IMR-90 (cell line): ENCODE measurements at regions not wholly inside any gene's neighbourhood (a gene's known extent, or its start where the extent isn't known, plus 50 kb on each side); places are given as distances from the start of the nearest gene placed in this dataset.

ENCODE experiments used
- ATAC-seq: fragments of 200-7000 bp; cut with Tn5 transposase; 2 replicates; pipeline ENCODE4 v1.9.1; 2020; ENCODE audit warnings: low read depth, mild to moderate bottlenecking, moderate library complexity
- BruUV-seq: library from RNA; stranded (reverse); fragments of 400-500 nt; replicated peaks from 2 replicates; lab custom pipeline; 2021; lab: Mats Ljungman, UMichigan
- CTCF ChIA-PET: fragments of 300-600 bp; formaldehyde crosslinking; extraction: SDS; loops from one replicate; lab custom pipeline; 2021; ENCODE audit warnings: antibody characterized with exemption; lab: Yijun Ruan, JAX
- POLR2A ChIA-PET: fragments of 300-600 bp; sonication (Branson Sonifier 250); formaldehyde crosslinking; loops from one replicate; lab custom pipeline; 2022; ENCODE audit warnings: antibody characterized with exemption; ENCODE audit not compliant: unreplicated experiment; lab: Charles Lee
- DNase-seq: peaks from one replicate; pipeline ENCODE4 v3.0.0; 2013
- H2AFZ ChIP-seq: replicated peaks from 2 replicates; pipeline ENCODE3; 2013; ENCODE audit warnings: low read length, mild to moderate bottlenecking; ENCODE audit not compliant: poor library complexity
- H2AK5ac ChIP-seq: 2 replicates; pipeline ENCODE4 v1.6.1; 2013; ENCODE audit warnings: low read depth, low read length, inconsistent platforms
- H2AK9ac ChIP-seq: replicated peaks from 2 replicates; pipeline ENCODE3; 2013; ENCODE audit warnings: mild to moderate bottlenecking, low read depth, low read length, moderate library complexity; ENCODE audit not compliant: poor library complexity
- H2BK120ac ChIP-seq: 2 replicates; pipeline ENCODE4 v1.6.1; 2013; ENCODE audit warnings: low read depth, low read length, inconsistent platforms
- H2BK15ac ChIP-seq: 3 replicates; pipeline ENCODE4 v1.6.1; 2013; ENCODE audit warnings: low read depth, low read length, inconsistent platforms
- H2BK20ac ChIP-seq: 2 replicates; pipeline ENCODE4 v1.6.1; 2013; ENCODE audit warnings: low read depth, mild to moderate bottlenecking, inconsistent platforms, low read length, moderate library complexity
- H2BK5ac ChIP-seq: 2 replicates; pipeline ENCODE4 v1.6.1; 2013; ENCODE audit warnings: mild to moderate bottlenecking, low read depth, low read length, inconsistent platforms; ENCODE audit not compliant: poor library complexity, severe bottlenecking
- H3K14ac ChIP-seq: replicated peaks from 2 replicates; pipeline ENCODE4 v1.6.1; 2013; ENCODE audit warnings: low read depth, low read length, inconsistent platforms
- H3K18ac ChIP-seq: 2 replicates; pipeline ENCODE4 v1.6.1; 2013; ENCODE audit warnings: low read depth, low read length, control low read depth
- H3K23ac ChIP-seq: 2 replicates; pipeline ENCODE4 v1.6.1; 2013; ENCODE audit warnings: low read depth, low read length, inconsistent platforms
- H3K27ac ChIP-seq: 2 replicates; pipeline ENCODE4 v1.5.1; 2013; ENCODE audit warnings: mild to moderate bottlenecking, control low read depth, low read length; ENCODE audit not compliant: insufficient read depth
- H3K27me3 ChIP-seq: 2 replicates; pipeline ENCODE4 v1.6.1; 2013; ENCODE audit warnings: low read length; ENCODE audit not compliant: control insufficient read depth, insufficient read depth
- H3K36me3 ChIP-seq: 2 replicates; pipeline ENCODE4 v1.6.1; 2013; ENCODE audit warnings: low read length, mixed read lengths; ENCODE audit not compliant: control insufficient read depth, insufficient read depth
- H3K4ac ChIP-seq: 2 replicates; pipeline ENCODE4 v1.6.1; 2013; ENCODE audit warnings: low read depth, low read length, inconsistent platforms
- H3K4me1 ChIP-seq: 2 replicates; pipeline ENCODE4 v1.6.1; 2013; ENCODE audit warnings: low read length, mixed read lengths; ENCODE audit not compliant: control insufficient read depth, insufficient read depth
- H3K4me2 ChIP-seq: 2 replicates; pipeline ENCODE4 v1.6.1; 2013; ENCODE audit warnings: low read depth, mild to moderate bottlenecking, control low read depth, low read length, moderate library complexity
- H3K4me3 ChIP-seq: 2 replicates; pipeline ENCODE4 v1.5.1; 2013; ENCODE audit warnings: low read depth, mild to moderate bottlenecking, control low read depth, low read length, moderate library complexity; ENCODE audit not compliant: insufficient read depth
- H3K56ac ChIP-seq: 2 replicates; pipeline ENCODE4 v1.6.1; 2013; ENCODE audit warnings: low read length, inconsistent platforms; ENCODE audit not compliant: insufficient read depth; ENCODE audit errors: extremely low read depth
- H3K79me1 ChIP-seq, 2 experiments: 2 replicates each; pipeline ENCODE4 v1.6.1; 2013; ENCODE audit warnings: low read length in 2 of 2, inconsistent platforms in 1 of 2, low read depth in 1 of 2
- H3K9ac ChIP-seq: 2 replicates; pipeline ENCODE4 v1.6.1; 2013; ENCODE audit warnings: low read depth, low read length, control low read depth
- H3K9me1 ChIP-seq: 2 replicates; pipeline ENCODE4 v1.6.1; 2013; ENCODE audit warnings: low read length, inconsistent platforms; ENCODE audit not compliant: insufficient read depth
- H3K9me3 ChIP-seq: 2 replicates; pipeline ENCODE4 v1.6.1; 2013; ENCODE audit warnings: low read length; ENCODE audit not compliant: control insufficient read depth, insufficient read depth
- H4K20me1 ChIP-seq: 2 replicates; pipeline ENCODE4 v1.6.1; 2013; ENCODE audit warnings: low read length, inconsistent platforms; ENCODE audit not compliant: insufficient read depth
- H4K5ac ChIP-seq: 2 replicates; pipeline ENCODE4 v1.6.1; 2013; ENCODE audit warnings: mild to moderate bottlenecking, low read depth, low read length, control low read depth
- H4K8ac ChIP-seq, 2 experiments: 2 replicates each; pipeline ENCODE4 v1.6.1; 2013; ENCODE audit warnings: low read depth in 2 of 2, low read length in 2 of 2, control low read depth in 1 of 2, inconsistent platforms in 1 of 2
- H4K91ac ChIP-seq: 2 replicates; pipeline ENCODE4 v1.6.1; 2013; ENCODE audit warnings: low read depth, low read length, inconsistent platforms; ENCODE audit not compliant: insufficient read depth
- CEBPB ChIP-seq: IDR thresholded peaks from 2 replicates; pipeline ENCODE4 v1.6.1; 2012; ENCODE audit warnings: low read depth, low read length, improper control_type of control experiment
- CTCF ChIP-seq: conservative IDR thresholded peaks from 2 replicates; pipeline ENCODE4 v1.5.1; 2012; ENCODE audit warnings: mild to moderate bottlenecking, low read depth, low read length, improper control_type of control experiment
- USF2 ChIP-seq: fragments of 150-350 bp; IDR thresholded peaks from 2 replicates; pipeline ENCODE4 v1.6.1; 2017; ENCODE audit warnings: mild to moderate bottlenecking, antibody characterized with exemption, low read length, low read depth
- WGBS, 2 experiments: methylation state at CpG; one replicate each; pipeline versions ENCODE4 v1.1.5 to v1.1.7; 2013; ENCODE audit warnings: missing lambda C conversion rate in 2 of 2; ENCODE audit not compliant: insufficient read length in 1 of 2; ENCODE audit errors: extremely low coverage in 2 of 2; 5-methylcytosine and 5-hydroxymethylcytosine counted together
- dilution Hi-C: fragments of 300-500 bp; cut with HindIII; formaldehyde crosslinking; loops from one replicate; pipeline ENCODE4 v1.14.3; 2018; ENCODE audit warnings: low sequenced_read_pairs; ENCODE audit not compliant: unreplicated experiment
- in situ Hi-C: fragments of 300-500 bp; cut with MboI; formaldehyde crosslinking; loops from 3 replicates; pipeline ENCODE4 v1.14.3; 2019; ENCODE audit warnings: low sequenced_read_pairs, inconsistent platforms, mixed read lengths
- intact Hi-C: fragments of 100-400 bp; cut with micrococcal nuclease; formaldehyde crosslinking; loops from 2 replicates; pipeline ENCODE4 v1.10.0; 2022

- Histone ChIP-seq H4K8ac (no peak overlapping the region), H2AK9ac (no peak overlapping the region), H2BK20ac (no peak overlapping the region), H4K91ac (no peak overlapping the region), H3K9ac (no peak overlapping the region), H3K4me1 (no peaks in the 10 kb centered on the region), H3K23ac (no peak overlapping the region), H3K36me3 (no peaks in the 10 kb centered on the region), H3K27me3 (no peaks in the 10 kb centered on the region), H4K5ac (no peak overlapping the region), H3K9me1 (no peaks in the 10 kb centered on the region), H2BK120ac (no peak overlapping the region), H3K4me3 (no peak overlapping the region), H2BK5ac (no peak overlapping the region), H3K18ac (no peak overlapping the region), H3K79me1 (no peaks in the 10 kb centered on the region), H3K9me3 (no peaks in the 10 kb centered on the region), H2BK15ac (no peak overlapping the region), H3K14ac (no peak overlapping the region), H3K56ac (no peak overlapping the region), H2AK5ac (no peak overlapping the region), H4K20me1 (no peaks in the 10 kb centered on the region), H3K4me2 (no peak overlapping the region), H2AFZ (no peak overlapping the region), H3K27ac (no peak overlapping the region), H3K4ac (no peak overlapping the region)
- TF ChIP-seq CEBPB (no peak), CTCF (no peak), USF2 (no peak)
- in situ Hi-C loops (no loop called here), intact Hi-C loops (no loop called here), dilution Hi-C loops (no loop called here)
- no peak for DNase-seq
- no CpG with 5 or more reads among the region's 2 CpGs for WGBS, 2 experiments
- CTCF ChIA-PET: interaction anchor here (0.6 kb wide), 1 partner anchor 222 kb away, joined by 4 read pairs; no protein-coding TSS in a partner anchor
- POLR2A ChIA-PET: no interaction called here
- ATAC-seq: no peak
- BruUV-seq: no TSS peak
Observed at GRCh38 chr4:33616121-33616520, 2628.2 kb downstream of the ARAP2 start.
